ENCODE measurements at regions not wholly inside any gene's neighbourhood (a gene's known extent, or its start where the extent isn't known, plus 50 kb on each side); places are given as distances from the start of the nearest gene placed in this dataset.
"Not testable (repeated sequence)": the region's sequence is repeated elsewhere in the genome, so short reads cannot be mapped to it uniquely, and the experiment has no call there.

- DNase-seq (ENCODE audit: low spot score) = no peak
Measured at GRCh38 chr3:82031596-82031995, 270.2 kb upstream of the GBE1 start.

GRCh38 chr3:82030916-82031315 is 269.5 kb upstream of the GBE1 start:
- DNase-seq (ENCODE audit: low spot score) = peak; percentile 72

DNA sequence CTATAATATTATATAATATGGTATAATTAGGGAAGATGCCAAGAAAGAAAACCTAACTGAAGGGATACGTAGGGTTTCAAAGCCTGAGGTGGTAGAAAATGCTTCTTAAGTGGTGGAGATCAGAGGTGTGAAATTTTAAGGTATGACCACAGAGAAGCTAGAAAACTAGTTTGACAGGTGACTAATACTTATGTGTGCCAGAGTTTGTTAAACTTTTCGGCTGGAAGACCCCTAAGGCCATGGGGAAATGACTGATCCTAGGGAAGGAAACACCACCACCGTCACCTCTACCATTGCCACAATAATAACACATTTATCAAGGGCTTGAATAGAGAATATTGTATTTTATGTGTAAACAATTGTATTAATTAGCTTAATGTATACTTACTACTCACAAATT is 261.4 kb upstream of the GBE1 start:
- DNase-seq (ENCODE audit: low spot score) = no peak

DNA sequence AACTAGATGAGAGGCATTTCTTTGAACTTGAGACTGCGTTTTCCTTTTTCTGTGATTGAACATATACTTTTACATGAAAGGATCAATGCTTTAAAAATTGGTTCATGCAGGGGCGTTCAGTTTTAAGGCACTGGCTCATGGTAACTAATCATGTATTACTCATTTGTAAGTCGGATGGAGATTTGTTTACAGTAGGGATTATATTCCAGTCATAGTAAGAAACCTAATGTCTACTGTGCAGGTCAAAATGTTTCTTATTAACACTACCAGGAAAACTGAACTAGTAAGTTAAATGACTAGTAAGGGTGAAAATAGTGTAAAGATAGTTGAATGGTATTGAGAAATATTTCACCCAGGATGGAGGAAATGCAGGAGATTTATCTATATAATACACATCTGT is 258.8 kb upstream of the GBE1 start:
- no peak for DNase-seq (ENCODE audit: low spot score)

DNA sequence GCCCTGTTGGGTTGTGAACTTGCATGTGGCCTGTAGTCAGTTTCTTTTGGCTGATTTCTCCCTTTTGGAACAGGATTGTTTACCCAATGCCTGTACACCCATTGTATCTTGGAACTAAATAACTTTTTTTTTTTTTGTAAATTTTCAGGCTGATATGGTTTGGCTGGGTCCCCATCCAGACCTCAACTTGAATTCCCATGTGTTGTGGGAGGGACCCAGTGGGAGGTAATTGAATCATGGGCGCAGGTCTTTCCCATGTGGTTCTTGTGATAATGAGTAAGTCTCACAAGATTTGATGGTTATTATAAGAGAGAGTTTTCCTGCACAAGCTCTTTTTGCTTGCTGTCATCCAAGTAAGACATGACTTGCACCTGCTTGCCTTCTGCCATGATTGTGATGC is 253.8 kb upstream of the GBE1 start:
- DNase-seq (ENCODE audit: low spot score) = no peak

DNA sequence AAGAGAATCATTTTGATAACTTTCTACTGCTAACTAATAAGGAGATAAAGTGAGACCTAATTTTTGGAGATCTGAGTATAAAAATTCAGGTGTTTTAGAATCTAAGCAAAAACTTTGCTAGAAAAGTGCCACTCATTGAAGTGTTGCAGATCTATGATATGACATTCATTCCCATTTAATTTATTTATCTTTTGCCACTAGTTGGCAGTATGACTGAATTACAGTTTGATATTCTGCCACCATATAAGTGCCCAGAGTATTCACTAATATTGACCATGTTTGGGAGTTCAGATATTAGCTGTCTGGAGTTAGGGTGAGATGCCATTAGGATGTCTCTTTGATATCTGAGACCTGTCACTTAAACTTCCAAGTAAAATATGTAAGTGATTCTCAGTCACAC is 251.3 kb upstream of the GBE1 start:
- DNase-seq (ENCODE audit: low spot score) = no peak

DNA sequence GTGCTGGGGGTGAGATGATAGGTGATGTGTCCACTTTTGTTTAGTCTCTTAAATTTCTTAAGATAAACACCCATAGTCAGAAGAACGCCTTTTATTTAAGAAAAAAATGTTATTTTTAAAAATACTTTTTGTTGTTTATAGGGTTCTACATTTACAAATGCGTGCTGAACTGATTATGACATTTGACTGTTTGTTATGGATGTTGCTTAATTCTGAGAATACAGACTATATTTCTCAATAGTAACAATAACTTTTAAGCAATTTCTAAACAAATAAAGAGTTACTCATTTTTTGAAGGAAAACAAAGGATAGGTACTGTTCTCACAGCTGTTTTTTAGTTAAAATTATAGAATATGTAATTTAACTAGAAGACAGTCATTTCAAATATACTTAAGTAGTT is 249.9 kb upstream of the GBE1 start:
- no peak for DNase-seq (ENCODE audit: low spot score)

GRCh38 chr3:82005266-82005665 is 243.8 kb upstream of the GBE1 start:
- no peak for DNase-seq (ENCODE audit: low spot score)

DNA sequence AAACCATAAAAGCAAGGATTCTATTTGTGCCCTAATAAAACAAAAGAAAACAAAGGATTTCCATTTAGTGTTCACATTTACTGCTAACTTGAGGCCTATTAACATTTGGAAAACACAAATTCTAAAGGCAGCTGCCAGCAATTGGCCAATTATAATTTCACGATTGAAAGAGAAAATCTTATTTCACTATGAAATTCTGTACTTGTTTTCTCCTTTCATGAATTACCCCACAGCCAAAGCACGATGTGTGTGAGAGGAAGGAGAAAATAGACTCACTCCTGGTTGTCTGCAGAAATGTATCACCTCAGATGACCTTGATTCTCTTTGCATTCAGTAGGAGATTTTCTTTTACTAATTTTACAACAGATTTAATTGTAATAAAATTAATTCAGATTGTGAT is 242.8 kb upstream of the GBE1 start:
- no peak for DNase-seq (ENCODE audit: low spot score)

- peak; percentile 12 for DNase-seq (ENCODE audit: low spot score)
Measured at GRCh38 chr3:82002986-82003642, 241.7 kb upstream of the GBE1 start.

DNA sequence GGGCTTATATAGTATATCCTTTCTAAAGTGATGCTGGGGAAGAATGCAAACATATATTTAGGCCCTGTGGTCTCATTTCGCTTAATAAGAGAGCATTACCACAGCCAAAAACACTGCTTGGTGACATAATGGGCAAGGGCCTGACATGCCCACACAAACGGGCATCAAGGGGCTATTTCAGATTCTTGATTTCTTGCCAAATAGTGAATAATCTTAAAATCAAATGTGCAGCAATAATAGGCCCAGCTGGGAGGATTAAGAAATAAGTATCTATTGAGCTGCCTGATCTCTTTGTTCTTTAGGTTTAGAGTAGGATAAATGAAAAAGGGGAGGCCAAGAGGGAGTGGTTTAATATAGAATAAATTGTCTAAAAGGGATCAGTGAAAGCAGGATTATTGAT is 241.0 kb upstream of the GBE1 start:
- DNase-seq (ENCODE audit: low spot score) = no peak

- no peak for DNase-seq (ENCODE audit: low spot score)
Measured at GRCh38 chr3:82001276-82001923, 240.0 kb upstream of the GBE1 start.

GRCh38 chr3:82000773-82001172 is 239.3 kb upstream of the GBE1 start:
- no peak for DNase-seq (ENCODE audit: low spot score)

- no peak for DNase-seq (ENCODE audit: low spot score)
Measured at GRCh38 chr3:82000350-82000749, 238.9 kb upstream of the GBE1 start.

GRCh38 chr3:81998907-81999306 is 237.5 kb upstream of the GBE1 start:
- no peak for DNase-seq (ENCODE audit: low spot score)

- DNase-seq (ENCODE audit: low spot score) = peak; percentile 93
Measured at GRCh38 chr3:81998139-81998755, 236.8 kb upstream of the GBE1 start.

GRCh38 chr3:81997390-81997789 is 235.9 kb upstream of the GBE1 start:
- no peak for DNase-seq (ENCODE audit: low spot score)

DNA sequence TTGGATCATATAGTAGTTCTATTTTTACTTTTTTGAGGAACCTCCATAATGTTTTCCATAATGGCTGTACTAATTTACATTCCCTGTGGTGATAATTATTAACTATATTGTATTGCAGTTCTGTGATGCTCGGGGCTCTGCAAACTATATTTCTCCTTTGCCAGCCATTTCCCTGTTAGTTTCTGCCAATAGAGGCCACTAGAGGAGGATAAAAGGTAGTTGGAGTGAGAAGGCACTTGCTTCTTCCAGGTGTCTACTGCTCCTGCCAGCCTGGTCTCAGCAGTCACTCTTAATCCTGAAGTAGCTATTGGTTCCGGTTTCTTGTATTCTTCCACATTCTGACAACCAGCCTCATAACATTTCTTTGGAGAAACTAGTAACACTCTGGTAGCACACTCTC is 233.9 kb upstream of the GBE1 start:
- DNase-seq (ENCODE audit: low spot score) = no peak

DNA sequence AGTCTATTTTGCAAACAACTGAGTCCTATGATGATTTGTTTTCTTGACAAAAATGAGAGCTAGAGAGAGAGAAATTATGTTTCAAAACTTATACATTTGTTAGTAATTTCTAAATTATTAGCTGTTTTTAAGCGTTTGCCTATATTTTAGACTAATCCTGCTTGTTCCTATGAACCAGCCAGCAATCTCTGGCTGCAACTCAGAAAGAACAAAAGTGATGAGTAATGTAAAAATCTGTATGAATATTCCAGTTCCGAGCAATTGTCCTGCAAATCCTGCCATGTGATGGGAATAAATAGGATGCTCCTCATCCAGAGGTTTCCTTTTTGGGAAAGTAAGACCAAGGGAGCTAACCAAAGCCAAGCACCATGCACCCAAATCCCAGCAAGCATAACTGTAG is 228.3 kb upstream of the GBE1 start:
- DNase-seq (ENCODE audit: low spot score) = no peak

DNA sequence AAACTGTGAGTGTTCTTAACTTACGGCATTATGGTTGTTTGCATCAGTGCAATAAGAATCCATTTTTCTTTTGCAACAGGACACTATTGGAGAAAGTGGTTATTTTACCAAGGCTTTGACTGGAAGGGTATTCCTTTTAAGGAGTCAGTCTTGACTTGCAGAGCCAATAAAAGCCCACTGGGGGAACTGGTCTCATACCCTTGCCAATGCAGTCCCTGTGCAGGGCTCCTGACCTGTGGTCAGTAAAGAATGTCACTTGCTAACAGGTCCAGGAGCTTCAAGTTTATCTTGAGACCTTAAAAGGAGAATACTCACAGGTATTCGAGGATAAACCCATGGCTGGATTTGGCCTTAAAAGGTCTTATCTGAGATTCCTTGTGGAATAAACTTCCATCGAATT is 227.8 kb upstream of the GBE1 start:
- no peak for DNase-seq (ENCODE audit: low spot score)

DNA sequence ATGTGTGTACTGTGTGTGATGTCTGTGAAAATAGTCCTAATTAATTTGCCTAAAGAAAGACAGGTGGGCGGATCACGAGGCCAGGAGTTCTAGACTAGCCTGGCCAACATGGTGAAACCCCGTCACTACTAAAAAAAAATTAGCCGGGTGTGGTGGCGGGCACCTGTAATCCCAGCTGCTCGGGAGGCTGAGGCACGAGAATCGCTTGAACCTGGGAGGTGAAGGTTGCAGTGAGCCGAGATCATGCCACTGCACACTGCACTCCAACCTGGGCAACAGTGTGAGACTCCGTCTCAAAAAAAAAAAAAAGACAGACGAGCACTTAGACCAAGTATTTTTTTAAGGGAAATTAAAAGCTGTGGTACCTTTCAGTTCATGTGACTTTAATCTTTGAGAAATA is 226.0 kb upstream of the GBE1 start:
- DNase-seq (ENCODE audit: low spot score) = not testable (repeated sequence)

DNA sequence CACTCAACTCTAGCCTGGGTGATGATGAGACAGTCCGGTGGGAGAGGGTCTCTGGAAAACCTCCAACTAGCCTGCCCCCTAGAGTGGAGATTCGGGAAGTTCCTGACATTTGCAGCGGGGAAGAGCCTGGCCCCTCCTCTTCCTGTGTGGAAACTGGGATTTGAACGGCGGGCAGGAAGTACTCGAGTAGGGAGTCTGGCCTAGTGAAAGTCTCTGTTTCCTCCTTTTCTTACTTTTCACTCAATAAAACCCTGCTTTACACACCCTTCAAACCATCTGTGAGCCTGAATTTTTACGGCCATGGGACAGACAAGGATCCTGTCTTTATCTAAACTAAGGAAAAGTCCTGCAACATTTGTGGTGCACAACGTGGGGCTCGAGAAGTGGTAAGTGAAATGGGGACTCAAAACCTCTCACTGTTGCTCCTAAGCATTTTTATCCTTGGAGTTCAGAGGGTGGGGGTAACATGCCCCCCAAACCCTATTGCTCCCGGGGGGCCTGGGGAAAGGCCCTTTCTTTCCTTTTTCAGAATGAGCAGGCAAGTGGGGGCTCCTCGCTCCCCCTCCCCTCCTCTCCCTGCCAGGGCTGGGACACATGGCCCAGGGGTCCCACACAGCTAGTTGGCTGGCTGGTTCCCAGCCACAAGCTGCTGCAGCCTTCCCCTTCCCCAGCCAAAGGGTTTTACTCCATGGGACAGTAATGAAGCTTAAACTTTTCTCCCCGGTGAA is 224.7 kb upstream of the GBE1 start:
- DNase-seq (ENCODE audit: low spot score) = no peak

DNA sequence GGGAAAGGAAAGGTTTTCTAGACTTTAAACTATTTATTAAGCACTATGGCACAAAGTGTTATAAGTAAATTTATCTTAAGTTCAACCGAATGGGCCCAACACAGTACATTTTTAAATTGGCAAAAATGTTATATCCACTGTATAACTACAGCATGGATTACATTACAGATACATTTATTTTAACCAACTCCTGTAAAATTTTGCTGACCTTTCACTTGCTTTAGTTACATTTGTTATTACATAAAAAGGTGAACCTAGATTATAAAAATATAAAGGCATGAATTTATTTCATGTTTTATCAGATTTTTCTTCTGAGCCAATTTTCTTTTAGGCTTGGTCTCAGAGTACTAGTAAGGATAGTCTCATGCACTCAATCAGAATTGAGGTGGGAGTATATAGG is 221.9 kb upstream of the GBE1 start:
- no peak for DNase-seq (ENCODE audit: low spot score)
